ENCODE measurements at regions not wholly inside any gene's neighbourhood (a gene's known extent, or its start where the extent isn't known, plus 50 kb on each side); places are given as distances from the start of the nearest gene placed in this dataset.

GRCh38 chr10:35925493-35925892, 283.4 kb upstream of the FZD8 start:
- peaks cover 0 to 12% (median 5%) of the 10 kb centered on the region in 4 donors for H3K4me1 ChIP-seq

GRCh38 chr10:35924759-35925158, 282.7 kb upstream of the FZD8 start:
- no peak for DNase-seq (ENCODE audit: low spot score in 2 of 2)
- WGBS, 2 donors, result 88 to 96% methylated on average over 1 of the region's 1 CpG
- Histone ChIP-seq H3K4me1 (peaks cover 0 to 12% (median 5%) of the 10 kb centered on the region in 4 donors), H3K27ac (no peak overlapping the region), H3K4me3 (no peak overlapping the region), H3K9me3 (no peaks in the 10 kb centered on the region), H3K36me3 (no peaks in the 10 kb centered on the region), H3K27me3 (no peaks in the 10 kb centered on the region)
- TF ChIP-seq EP300 (IDR thresholded peaks at IDR 0.05) (no peak), CTCF (IDR thresholded peaks at IDR 0.05) (no peak), POLR2A (IDR thresholded peaks at IDR 0.05) (no peak)

More at GRCh38 chr10:35925493-35925892, 283.4 kb upstream of the FZD8 start:
- no peak for TF ChIP-seq CTCF (IDR thresholded peaks at IDR 0.05)
- no peak for TF ChIP-seq POLR2A (IDR thresholded peaks at IDR 0.05)
- TF ChIP-seq EP300 (IDR thresholded peaks at IDR 0.05), result no peak
- WGBS, 2 donors, result 53 to 65% methylated on average over 1 of the region's 1 CpG
- Histone ChIP-seq H3K27ac (no peak overlapping the region), H3K27me3 (no peaks in the 10 kb centered on the region), H3K9me3 (no peaks in the 10 kb centered on the region), H3K36me3 (no peaks in the 10 kb centered on the region), H3K4me3 (no peak overlapping the region)
- DNase-seq (ENCODE audit: low spot score in 2 of 2), result no peak

- H3K9me3 ChIP-seq, result no peaks in the 10 kb centered on the region
- TF ChIP-seq EP300 (IDR thresholded peaks at IDR 0.05) (no peak), POLR2A (IDR thresholded peaks at IDR 0.05) (no peak), CTCF (IDR thresholded peaks at IDR 0.05) (no peak)
- H3K4me1 ChIP-seq, result peaks cover 0 to 12% (median 5%) of the 10 kb centered on the region in 4 donors
- 55 to 61% methylated on average over 4 of the region's 4 CpGs for WGBS, 2 donors
- no peak for DNase-seq (ENCODE audit: low spot score in 2 of 2)
- no peak overlapping the region for H3K4me3 ChIP-seq
- H3K27ac ChIP-seq, result no peak overlapping the region
- no peaks in the 10 kb centered on the region for H3K36me3 ChIP-seq
- no peaks in the 10 kb centered on the region for H3K27me3 ChIP-seq
Measured at GRCh38 chr10:35922876-35923600, 280.9 kb upstream of the FZD8 start.

GRCh38 chr10:35921866-35922350, 279.8 kb upstream of the FZD8 start:
- Histone ChIP-seq H3K27ac (no peak overlapping the region), H3K27me3 (no peaks in the 10 kb centered on the region), H3K4me3 (no peak overlapping the region), H3K4me1 (peaks cover 0 to 12% (median 5%) of the 10 kb centered on the region in 4 donors), H3K9me3 (no peaks in the 10 kb centered on the region), H3K36me3 (no peaks in the 10 kb centered on the region)
- DNase-seq (ENCODE audit: low spot score in 2 of 2), result no peak
- TF ChIP-seq CTCF (IDR thresholded peaks at IDR 0.05) (no peak), POLR2A (IDR thresholded peaks at IDR 0.05) (no peak), EP300 (IDR thresholded peaks at IDR 0.05) (no peak)
- 90 to 92% methylated on average over 13 of the region's 13 CpGs for whole genome bisulfite sequencing, 2 donors

- Histone ChIP-seq H3K4me3 (no peak overlapping the region), H3K27me3 (no peaks in the 10 kb centered on the region), H3K27ac (no peak overlapping the region), H3K36me3 (no peaks in the 10 kb centered on the region), H3K4me1 (peaks cover 0 to 15% (median 0%) of the 10 kb centered on the region in 4 donors), H3K9me3 (no peaks in the 10 kb centered on the region)
- WGBS, 2 donors, result 80% methylated on average over 4 of the region's 4 CpGs
- TF ChIP-seq EP300 (IDR thresholded peaks at IDR 0.05) (no peak), CTCF (IDR thresholded peaks at IDR 0.05) (no peak), POLR2A (IDR thresholded peaks at IDR 0.05) (no peak)
- no peak for DNase-seq (ENCODE audit: low spot score in 2 of 2)
Measured at GRCh38 chr10:35916791-35917190, 274.7 kb upstream of the FZD8 start.
